Vagina (tissue), 2 donors: ENCODE measurements at regions not wholly inside any gene's neighbourhood (a gene's known extent, or its start where the extent isn't known, plus 50 kb on each side); places are given as distances from the start of the nearest gene placed in this dataset.

Source experiments
- CTCF ChIP-seq, 3 experiments: fragments of 450-650 bp in 2 of 3; fragments of 200-600 bp in 1 of 3; sonication (generic) in 1 of 3; IDR thresholded peaks; one replicate each; pipeline ENCODE4 v1.5.1; 2017 to 2019; ENCODE audit warnings: antibody characterized with exemption in 3 of 3, mild to moderate bottlenecking in 2 of 3, moderate library complexity in 2 of 3
- POLR2A ChIP-seq, 2 donors: fragments of 450-650 bp; IDR thresholded peaks; one replicate each; pipeline ENCODE4 v1.6.1; 2017; ENCODE audit warnings: antibody characterized with exemption in 2 of 2, mild to moderate bottlenecking in 2 of 2, moderate library complexity in 2 of 2
- POLR2AphosphoS5 ChIP-seq, 2 donors: sonication (generic); formaldehyde crosslinking; IDR thresholded peaks; one replicate each; pipeline ENCODE4 v1.9.0; 2017; ENCODE audit warnings: antibody characterized with exemption in 2 of 2, mild to moderate bottlenecking in 2 of 2, low read depth in 1 of 2; ENCODE audit not compliant: insufficient read depth in 1 of 2

- TF ChIP-seq POLR2A (IDR thresholded peaks at IDR 0.05) (no peak), CTCF (IDR thresholded peaks at IDR 0.05) (no peak), POLR2AphosphoS5 (IDR thresholded peaks at IDR 0.05; ENCODE audit: insufficient read depth in 1 of 2, low read depth in 1 of 2) (no peak)
These were observed 60.1 kb downstream of the RDH14 start for GRCh38 chr2:18500333-18500732.
